ENCODE measurements at regions not wholly inside any gene's neighbourhood (a gene's known extent, or its start where the extent isn't known, plus 50 kb on each side); places are given as distances from the start of the nearest gene placed in this dataset.

GRCh38 chr2:129901754-129902415 is 77.6 kb upstream of the RAB6C start:
- H3K27ac Mint-ChIP-seq, result no peak overlapping the region
- Histone ChIP-seq H3K4me1 (ENCODE audit: insufficient read depth, low read length) (no peaks in the 10 kb centered on the region), H3K4me3 (ENCODE audit: low read length) (no peak overlapping the region), H3K27me3 (ENCODE audit: control insufficient read depth in 1 of 2, insufficient read depth in 2 of 2, low read length in 2 of 2) (peaks cover 3 to 5% of the 10 kb centered on the region in 2 experiments), H3K27ac (ENCODE audit: low read depth in 1 of 2, low read length in 2 of 2) (no peak overlapping the region), H3K9me3 (ENCODE audit: control insufficient read depth in 1 of 2, insufficient read depth in 1 of 2, low read length in 2 of 2) (peaks cover 0 to 11% of the 10 kb centered on the region in 2 experiments), H3K36me3 (ENCODE audit: insufficient read depth, low read length) (no peaks in the 10 kb centered on the region)
- ChIA-PET POLR2A (no interaction called here), CTCF (no interaction called here)
- no peaks in the 10 kb centered on the region for H3K9me3 Mint-ChIP-seq
- ATAC-seq (ENCODE audit: poor library complexity) (no peak), DNase-seq (peak in 1 of 14 experiments; percentile 1)
- H3K4me3 Mint-ChIP-seq, result no peak overlapping the region
- peaks cover 4% of the 10 kb centered on the region for H3K27me3 Mint-ChIP-seq
- intact Hi-C loops (cut with DNase I, micrococcal nuclease), result no loop called here
- no peaks in the 10 kb centered on the region for H3K4me1 Mint-ChIP-seq (ENCODE audit: low read depth)
- no peaks in the 10 kb centered on the region for H3K36me3 Mint-ChIP-seq (ENCODE audit: low read depth)
- no peak for TF ChIP-seq CTCF (IDR thresholded peaks at IDR 0.05)

- Histone ChIP-seq H3K9me3 (ENCODE audit: control insufficient read depth in 1 of 2, insufficient read depth in 1 of 2, low read length in 2 of 2) (peaks cover 0 to 11% of the 10 kb centered on the region in 2 experiments), H3K36me3 (ENCODE audit: insufficient read depth, low read length) (no peaks in the 10 kb centered on the region), H3K27me3 (ENCODE audit: control insufficient read depth in 1 of 2, insufficient read depth in 2 of 2, low read length in 2 of 2) (peaks cover 3% of the 10 kb centered on the region in 2 experiments), H3K27ac (ENCODE audit: low read depth in 1 of 2, low read length in 2 of 2) (no peak overlapping the region), H3K4me3 (ENCODE audit: low read length) (no peak overlapping the region), H3K4me1 (ENCODE audit: insufficient read depth, low read length) (no peaks in the 10 kb centered on the region)
- DNase-seq (peak in 1 of 14 experiments; percentile 8), ATAC-seq (ENCODE audit: poor library complexity) (no peak)
- Mint-ChIP-seq H3K27ac (no peak overlapping the region), H3K27me3 (peaks cover 4% of the 10 kb centered on the region), H3K4me1 (ENCODE audit: low read depth) (no peaks in the 10 kb centered on the region), H3K36me3 (ENCODE audit: low read depth) (no peaks in the 10 kb centered on the region), H3K4me3 (no peak overlapping the region), H3K9me3 (no peaks in the 10 kb centered on the region)
- no peak for TF ChIP-seq CTCF (IDR thresholded peaks at IDR 0.05)
- CTCF ChIA-PET, result no interaction called here
- intact Hi-C loops (cut with DNase I, micrococcal nuclease), result no loop called here
- POLR2A ChIA-PET, result no interaction called here
Observed at GRCh38 chr2:129902731-129903585, 76.5 kb upstream of the RAB6C start.

- Histone ChIP-seq H3K4me3 (ENCODE audit: low read length) (no peak overlapping the region), H3K36me3 (ENCODE audit: insufficient read depth, low read length) (no peaks in the 10 kb centered on the region), H3K27me3 (ENCODE audit: control insufficient read depth in 1 of 2, insufficient read depth in 2 of 2, low read length in 2 of 2) (no peaks in the 10 kb centered on the region), H3K4me1 (ENCODE audit: insufficient read depth, low read length) (no peaks in the 10 kb centered on the region), H3K27ac (ENCODE audit: low read depth in 1 of 2, low read length in 2 of 2) (no peak overlapping the region), H3K9me3 (ENCODE audit: control insufficient read depth in 1 of 2, insufficient read depth in 1 of 2, low read length in 2 of 2) (peaks cover 0 to 8% of the 10 kb centered on the region in 2 experiments)
- Mint-ChIP-seq H3K9me3 (no peaks in the 10 kb centered on the region), H3K27me3 (no peaks in the 10 kb centered on the region), H3K4me1 (ENCODE audit: low read depth) (no peaks in the 10 kb centered on the region), H3K36me3 (ENCODE audit: low read depth) (no peaks in the 10 kb centered on the region), H3K27ac (no peak overlapping the region), H3K4me3 (no peak overlapping the region)
- no peak for TF ChIP-seq CTCF (IDR thresholded peaks at IDR 0.05)
- DNase-seq (peak in 1 of 14 experiments; percentile 4), ATAC-seq (ENCODE audit: poor library complexity) (no peak)
- ChIA-PET CTCF (no interaction called here), POLR2A (no interaction called here)
- intact Hi-C loops (cut with DNase I, micrococcal nuclease), result no loop called here
Observed at GRCh38 chr2:129903586-129904425, 75.7 kb upstream of the RAB6C start.

Measured in CD4-positive, alpha-beta T cell (primary cell).